HG03432 (cell line): ENCODE measurements at regions not wholly inside any gene's neighbourhood (a gene's known extent, or its start where the extent isn't known, plus 50 kb on each side); places are given as distances from the start of the nearest gene placed in this dataset.
"Not testable (repeated sequence)": the region's sequence is repeated elsewhere in the genome, so short reads cannot be mapped to it uniquely, and the experiment has no call there.

Experiments
- ATAC-seq: cut with Tn5 transposase; IDR thresholded peaks from one replicate; pipeline ENCODE4 v1.9.1; 2021; ENCODE audit warnings: mild to moderate bottlenecking, moderate library complexity; ENCODE audit not compliant: unreplicated experiment

GRCh38 chr5:126098330-126099017 lies 324.7 kb upstream of the GRAMD2B start:
- no peak for ATAC-seq

GRCh38 chr5:126099077-126099476 lies 324.1 kb upstream of the GRAMD2B start:
- ATAC-seq = no peak

GRCh38 chr5:126100767-126101166 lies 322.4 kb upstream of the GRAMD2B start:
- no peak for ATAC-seq

DNA sequence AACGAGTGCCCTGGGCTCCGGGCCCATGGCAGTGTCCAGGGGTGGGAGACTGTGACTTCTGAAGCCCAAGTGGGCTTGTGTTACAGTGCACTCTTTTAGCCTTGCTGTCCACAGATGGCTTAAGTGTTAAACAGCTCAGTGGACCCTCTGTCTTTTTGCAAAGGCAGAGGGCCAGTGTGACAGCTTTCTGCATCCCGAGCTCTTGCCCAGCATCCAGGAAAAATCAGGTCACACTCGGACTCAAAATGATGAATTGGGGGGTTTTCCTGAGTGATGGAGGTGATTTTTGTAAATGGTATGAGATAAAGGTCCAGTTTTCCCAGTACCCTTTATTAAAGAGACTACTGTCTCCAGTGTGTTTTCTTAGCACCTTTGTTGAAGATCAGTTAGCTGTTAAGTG lies 321.3 kb upstream of the GRAMD2B start:
- no peak for ATAC-seq

DNA sequence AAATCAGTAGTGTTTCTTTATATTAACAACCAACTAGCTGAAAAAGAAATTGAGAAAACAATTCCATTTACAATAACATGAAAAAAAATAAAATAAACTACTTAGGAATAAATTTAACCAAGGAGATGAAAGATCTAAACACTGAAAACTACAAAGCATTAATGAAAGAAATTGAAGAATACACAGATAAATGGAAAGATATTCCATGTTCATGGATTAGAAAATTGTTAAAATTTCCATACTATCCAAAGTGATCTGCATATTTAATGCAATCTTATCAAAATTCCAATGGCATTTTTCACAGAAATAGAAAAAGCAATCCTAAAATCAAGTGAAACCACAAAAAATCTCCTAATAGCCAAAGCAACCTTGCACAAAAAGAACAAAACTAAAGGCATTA lies 320.2 kb upstream of the GRAMD2B start:
- no peak for ATAC-seq

DNA sequence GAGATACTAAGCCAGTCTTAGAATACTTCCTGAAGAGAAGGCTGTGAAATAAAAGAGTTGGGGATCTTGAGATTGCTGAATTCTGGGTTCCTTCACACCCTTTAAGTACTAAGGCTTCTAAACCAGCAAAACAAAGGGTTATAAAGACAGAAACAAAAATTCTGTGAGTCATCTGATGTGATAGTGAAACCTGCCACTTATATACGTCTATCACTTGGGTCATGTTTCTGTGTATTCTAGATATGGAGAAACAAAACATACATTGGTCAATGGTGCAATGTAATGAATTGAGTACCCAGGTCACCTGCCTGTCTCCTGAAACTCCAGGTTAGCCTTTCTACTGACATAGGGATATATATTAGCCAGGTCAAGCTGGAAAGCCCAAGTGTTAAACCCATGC lies 319.3 kb upstream of the GRAMD2B start:
- no peak for ATAC-seq

- ATAC-seq = no peak
Measured at GRCh38 chr5:126104341-126104740, 318.9 kb upstream of the GRAMD2B start.

GRCh38 chr5:126104951-126105350 lies 318.3 kb upstream of the GRAMD2B start:
- no peak for ATAC-seq

- no peak for ATAC-seq
Measured at GRCh38 chr5:126106029-126106428, 317.2 kb upstream of the GRAMD2B start.

DNA sequence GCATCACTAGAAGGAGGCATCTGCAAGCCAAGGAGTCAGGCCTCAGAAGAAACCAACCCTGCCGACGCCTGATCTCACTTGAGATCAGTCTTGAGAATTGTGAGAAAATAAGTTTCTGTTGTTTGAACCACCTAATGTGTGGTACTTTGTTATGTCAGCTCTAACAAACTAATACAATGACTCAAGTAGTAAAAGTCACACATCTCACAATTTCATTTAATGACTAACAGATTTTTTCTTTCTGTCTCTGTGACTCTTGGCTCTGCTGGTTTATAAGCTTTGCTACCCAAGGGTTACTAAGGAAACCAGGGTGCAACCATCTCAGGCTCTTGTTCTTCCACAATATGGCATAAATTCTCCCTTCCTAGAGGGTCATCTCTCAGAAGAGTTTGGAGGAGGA lies 315.8 kb upstream of the GRAMD2B start:
- no peak for ATAC-seq

DNA sequence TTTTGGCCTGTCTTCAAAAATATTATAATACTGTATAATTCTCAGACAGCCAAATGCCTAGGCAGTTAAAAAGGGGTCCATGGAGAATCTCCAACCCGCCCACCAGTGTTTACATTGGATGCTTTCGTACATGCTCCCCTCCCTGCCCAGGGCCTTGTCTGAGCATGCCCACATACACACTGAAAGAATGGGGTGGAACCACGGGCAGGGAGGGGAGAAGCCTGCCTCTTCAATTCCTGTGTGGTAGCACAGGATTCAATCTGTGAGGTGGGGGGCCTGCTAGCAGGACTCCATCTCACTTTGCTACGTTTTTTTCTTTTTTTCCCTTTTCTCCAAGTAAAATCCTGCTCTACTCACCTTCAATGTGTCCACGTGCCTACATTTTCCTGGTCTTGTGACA lies 314.7 kb upstream of the GRAMD2B start:
- no peak for ATAC-seq

DNA sequence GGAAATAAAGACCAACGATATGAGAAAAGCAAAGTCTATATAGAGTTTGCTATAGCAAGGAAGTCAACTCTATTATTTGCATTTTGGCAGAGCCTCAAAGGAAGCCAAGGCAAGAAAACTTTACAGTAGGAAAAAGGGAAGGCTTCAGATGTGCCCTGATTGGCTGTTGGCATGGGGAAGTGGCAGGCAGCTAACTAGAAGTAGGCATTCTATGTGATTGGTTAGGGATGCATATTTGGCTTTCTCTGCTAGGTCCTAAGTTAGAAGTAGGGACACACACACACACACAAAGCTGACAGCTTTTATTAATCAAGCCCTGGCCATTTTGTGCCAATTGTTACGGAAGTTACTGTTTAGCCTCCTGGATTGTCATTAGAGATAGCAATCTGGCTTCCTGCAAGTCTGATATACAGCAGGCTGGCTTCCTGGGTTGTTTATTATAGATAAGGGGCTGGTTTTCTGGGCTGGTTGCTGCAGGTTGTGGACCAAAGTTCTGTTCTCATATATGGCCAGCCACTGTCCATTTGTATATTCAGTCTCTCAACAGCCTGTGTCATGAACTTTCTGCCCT lies 308.1 kb upstream of the GRAMD2B start:
- ATAC-seq = no peak

DNA sequence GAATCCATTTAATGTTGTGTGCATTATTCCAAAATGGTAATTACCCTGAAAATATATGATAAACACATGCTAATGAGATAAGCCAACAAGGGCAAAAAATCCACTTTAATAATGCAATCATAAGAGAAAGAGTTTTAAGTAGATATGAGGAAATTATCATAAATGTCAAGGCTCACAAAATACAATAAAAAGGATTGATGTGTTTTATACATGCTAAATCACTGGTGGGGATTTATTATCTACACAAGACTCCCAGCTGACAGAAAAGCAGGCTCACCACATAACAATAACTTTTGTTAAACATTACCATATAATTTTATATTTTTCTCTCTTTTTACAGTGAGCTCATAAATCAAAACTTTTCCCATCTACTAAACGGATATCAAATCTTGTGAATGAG lies 306.2 kb upstream of the GRAMD2B start:
- no peak for ATAC-seq

GRCh38 chr5:126119887-126120442 lies 303.2 kb upstream of the GRAMD2B start:
- no peak for ATAC-seq

- no peak for ATAC-seq
Measured at GRCh38 chr5:126120939-126121338, 302.3 kb upstream of the GRAMD2B start.

- ATAC-seq = no peak
Measured at GRCh38 chr5:126122942-126123341, 300.3 kb upstream of the GRAMD2B start.

- no peak for ATAC-seq
Measured at GRCh38 chr5:126124706-126125345, 298.4 kb upstream of the GRAMD2B start.

DNA sequence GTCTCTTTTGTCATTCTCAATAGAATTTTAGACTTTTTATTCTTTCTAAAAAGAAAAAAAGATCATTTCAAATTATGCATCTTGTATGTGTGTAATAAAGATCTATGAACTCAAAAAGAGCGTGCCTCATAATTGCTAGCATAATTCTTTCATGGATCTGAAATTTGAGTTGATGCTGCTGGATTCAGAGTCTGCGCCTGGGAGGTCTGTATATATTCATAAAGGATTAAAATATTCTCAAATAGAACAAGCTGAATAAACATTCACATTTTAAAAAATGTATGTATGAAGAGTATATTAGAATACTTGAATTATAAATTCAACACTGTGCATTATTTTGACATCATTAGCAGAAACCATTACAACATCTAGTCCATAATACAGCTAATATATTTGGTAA lies 297.8 kb upstream of the GRAMD2B start:
- ATAC-seq = no peak

- no peak for ATAC-seq
Measured at GRCh38 chr5:126126574-126126973, 296.6 kb upstream of the GRAMD2B start.

DNA sequence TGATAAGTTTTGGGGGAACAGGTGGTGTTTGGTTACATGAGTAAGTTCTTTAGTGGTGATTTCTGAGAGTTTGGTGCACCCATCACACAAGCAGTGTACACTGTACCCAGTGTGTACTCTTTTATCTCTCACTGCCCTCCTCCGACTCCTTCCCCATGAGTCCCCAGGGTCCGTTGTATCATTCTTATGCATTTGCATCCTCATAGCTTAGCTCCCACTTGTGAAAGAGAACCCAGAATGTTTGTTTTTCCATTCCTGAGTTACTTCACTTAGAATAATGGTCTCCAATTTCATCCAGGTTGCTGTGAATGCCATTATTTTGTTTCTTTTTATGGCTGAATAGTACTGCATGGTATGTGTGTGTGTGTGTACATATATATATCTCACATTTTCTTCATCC lies 295.8 kb upstream of the GRAMD2B start:
- not testable (repeated sequence) for ATAC-seq

DNA sequence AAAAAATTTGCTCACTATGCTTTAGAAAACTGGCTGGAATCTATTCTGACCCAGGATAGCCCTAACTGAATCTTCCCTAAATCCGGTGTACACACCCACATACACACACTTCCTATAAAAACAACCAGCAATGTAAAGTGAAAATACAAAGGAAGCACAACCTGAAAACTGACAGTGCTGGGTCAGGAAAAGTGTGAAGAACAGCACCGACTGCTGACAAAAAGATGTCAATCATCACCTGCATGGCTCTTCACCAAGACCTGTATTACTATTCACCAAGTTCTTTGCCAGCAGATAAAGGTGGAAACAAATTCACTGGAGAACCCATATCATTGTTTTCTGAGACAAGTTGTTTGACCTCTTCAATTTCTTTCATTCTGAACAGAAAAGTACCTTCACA lies 293.8 kb upstream of the GRAMD2B start:
- ATAC-seq = no peak

DNA sequence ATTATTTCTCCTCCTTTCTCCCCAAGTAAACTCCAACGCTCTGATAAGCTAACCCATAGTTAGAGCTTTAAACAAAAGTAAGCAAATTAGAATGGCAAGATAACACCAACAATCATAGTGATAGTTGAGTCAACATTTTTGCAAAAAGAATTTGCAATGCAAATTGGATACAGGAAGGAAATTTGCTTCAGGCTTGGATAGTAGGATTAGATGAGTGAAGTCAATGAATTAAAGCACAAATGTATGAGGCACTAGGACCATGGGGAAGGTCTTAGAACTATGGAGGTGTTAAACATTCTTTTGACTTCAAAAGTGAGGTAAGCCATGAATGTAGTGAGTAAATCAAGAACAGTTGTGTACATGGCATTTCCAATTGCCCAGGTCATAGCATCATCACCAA lies 289.8 kb upstream of the GRAMD2B start:
- no peak for ATAC-seq
